A549 (cell line): ENCODE measurements at regions not wholly inside any gene's neighbourhood (a gene's known extent, or its start where the extent isn't known, plus 50 kb on each side); places are given as distances from the start of the nearest gene placed in this dataset.

Source experiments
- ATAC-seq, 2 experiments: fragments of 200-7000 bp in 1 of 2; fragments of >200 bp in 1 of 2; cut with Nextera tagmentation in 1 of 2; cut with Tn5 transposase in 1 of 2; 3 replicates each; pipeline versions ENCODE4 v1.8.0 to v1.9.1; 2018 to 2020; ENCODE audit warnings: mild to moderate bottlenecking in 1 of 2, moderate library complexity in 1 of 2
- CTCF ChIA-PET: fragments of 300-600 bp; sonication (Branson Sonifier 250); formaldehyde crosslinking; extraction: SDS; loops from one replicate; lab custom pipeline; 2021; ENCODE audit warnings: antibody characterized with exemption, inconsistent platforms; lab: Yijun Ruan, JAX
- POLR2A ChIA-PET: fragments of 350-600 bp; formaldehyde crosslinking; extraction: SDS; loops from one replicate; lab custom pipeline; 2021; ENCODE audit warnings: antibody characterized with exemption, inconsistent platforms; lab: Yijun Ruan, JAX
- DNase-seq, 2 experiments: peaks; one replicate each; pipeline versions ENCODE4 v3.0.0 to v3.0.0-alpha.2; 2011 to 2016; ENCODE audit warnings: low read depth in 1 of 2, low spot score in 1 of 2
- FAIRE-seq: peaks from 2 replicates; lab custom pipeline; 2011; peaks lifted over from hg19 to GRCh38; lab: Jason Lieb, UNC
- H3K27ac ChIP-seq, 2 experiments: fragments of >200 bp; sonication (Bioruptor Twin); formaldehyde crosslinking; 3 replicates each; pipeline ENCODE4 v1.5.1; 2016 to 2017
- H3K4me1 ChIP-seq: fragments of >200 bp; sonication (Bioruptor Twin); formaldehyde crosslinking; 3 replicates; pipeline ENCODE4 v1.6.1; 2016
- H3K4me2 ChIP-seq: fragments of >200 bp; sonication (Bioruptor Twin); formaldehyde crosslinking; 3 replicates; pipeline ENCODE4 v1.6.1; 2016
- H3K4me3 ChIP-seq: fragments of >200 bp; sonication (Bioruptor Twin); formaldehyde crosslinking; 3 replicates; pipeline ENCODE4 v1.5.1; 2016
- H3K9me3 ChIP-seq: fragments of >200 bp; sonication (Bioruptor Twin); formaldehyde crosslinking; 3 replicates; pipeline ENCODE4 v1.6.1; 2016
- CBX8 ChIP-seq: fragments of 200-600 bp; sonication (generic); IDR thresholded peaks from 2 replicates; pipeline ENCODE4 v1.6.1; 2016
- CEBPB ChIP-seq, 2 experiments: fragments of >200 bp in 1 of 2; sonication (Bioruptor Twin) in 1 of 2; formaldehyde crosslinking in 1 of 2; IDR thresholded peaks; 2 replicates each; pipeline ENCODE4 v1.6.1; 2012 to 2016
- CHD2 ChIP-seq: fragments of 150-350 bp; IDR thresholded peaks from 2 replicates; pipeline ENCODE4 v1.6.1; 2014; ENCODE audit warnings: low read length; ENCODE audit not compliant: partially characterized antibody
- EHF ChIP-seq: fragments of 250-450 bp; sonication (Bioruptor Pico); IDR thresholded peaks from 2 replicates; pipeline ENCODE4 v1.5.0; 2020; ENCODE audit warnings: mild to moderate bottlenecking
- EP300 ChIP-seq, 2 experiments: fragments of >200 bp; sonication (Bioruptor Twin); formaldehyde crosslinking; IDR thresholded peaks; 2 replicates in 1 of 2; 3 replicates in 1 of 2; pipeline ENCODE4 v1.6.1; 2016 to 2017
- FOSB ChIP-seq: fragments of 250-450 bp; sonication (Bioruptor Pico); IDR thresholded peaks from 2 replicates; pipeline ENCODE4 v1.5.0; 2020; ENCODE audit warnings: mild to moderate bottlenecking, moderate library complexity
- FOXS1 ChIP-seq: fragments of 250-450 bp; sonication (Bioruptor Pico); IDR thresholded peaks from 2 replicates; pipeline ENCODE4 v1.5.0; 2020; ENCODE audit warnings: mild to moderate bottlenecking, moderate library complexity
- GATA3 ChIP-seq: IDR thresholded peaks from 2 replicates; pipeline ENCODE4 v1.6.1; 2012; ENCODE audit warnings: borderline replicate concordance
- HEYL ChIP-seq: fragments of 250-450 bp; sonication (Bioruptor Pico); IDR thresholded peaks from 2 replicates; pipeline ENCODE4 v1.8.0; 2021; ENCODE audit warnings: mild to moderate bottlenecking, moderate library complexity
- HOXB5 ChIP-seq: fragments of 250-450 bp; sonication (Bioruptor Pico); IDR thresholded peaks from 2 replicates; pipeline ENCODE4 v1.5.0; 2020; ENCODE audit warnings: mild to moderate bottlenecking, moderate library complexity
- KDM1A ChIP-seq: fragments of 200-600 bp; sonication (generic); IDR thresholded peaks from 2 replicates; pipeline ENCODE4 v1.6.1; 2016; ENCODE audit warnings: low read depth, mild to moderate bottlenecking
- MAFK ChIP-seq: fragments of 450-650 bp; IDR thresholded peaks from 2 replicates; pipeline ENCODE4 v1.6.1; 2014; ENCODE audit not compliant: partially characterized antibody
- NFE2L2 ChIP-seq: fragments of 150-350 bp; conservative IDR thresholded peaks from 2 replicates; pipeline ENCODE4 v1.6.1; 2014; ENCODE audit warnings: low read length
- NR3C1 ChIP-seq: fragments of >200 bp; sonication (Bioruptor Twin); formaldehyde crosslinking; IDR thresholded peaks from 3 replicates; pipeline ENCODE4 v1.6.1; 2017
- POLR2A ChIP-seq: IDR thresholded peaks from 2 replicates; pipeline ENCODE4 v1.6.1; 2012; ENCODE audit warnings: mild to moderate bottlenecking, low read length
- RAD21 ChIP-seq, 2 experiments: fragments of >200 bp in 1 of 2; sonication (Bioruptor Twin) in 1 of 2; formaldehyde crosslinking in 1 of 2; IDR thresholded peaks in 1 of 2; conservative IDR thresholded peaks in 1 of 2; 2 replicates in 1 of 2; 3 replicates in 1 of 2; pipeline ENCODE4 v1.6.1; 2012 to 2018; ENCODE audit warnings: inconsistent platforms in 1 of 2
- RARB ChIP-seq: fragments of 250-450 bp; sonication (Bioruptor Pico); IDR thresholded peaks from 2 replicates; pipeline ENCODE4 v1.8.0; 2021; ENCODE audit warnings: mild to moderate bottlenecking, moderate library complexity
- RCOR1 ChIP-seq: fragments of 150-350 bp; IDR thresholded peaks from 2 replicates; pipeline ENCODE4 v1.6.1; 2014; ENCODE audit warnings: antibody characterized with exemption, low read length, low read depth
- SMC3 ChIP-seq: fragments of >200 bp; sonication (Bioruptor Twin); formaldehyde crosslinking; IDR thresholded peaks from 3 replicates; pipeline ENCODE4 v1.6.1; 2018; ENCODE audit warnings: inconsistent platforms
- SREBF2 ChIP-seq: fragments of 450-650 bp; IDR thresholded peaks from 2 replicates; pipeline ENCODE4 v1.6.1; 2014; ENCODE audit warnings: mild to moderate bottlenecking, moderate library complexity
- TFCP2L1 ChIP-seq: fragments of 250-450 bp; sonication (Bioruptor Pico); IDR thresholded peaks from 2 replicates; pipeline ENCODE4 v1.5.0; 2021; ENCODE audit warnings: mild to moderate bottlenecking
- TP53 ChIP-seq: fragments of 250-450 bp; sonication (Bioruptor Pico); IDR thresholded peaks from 2 replicates; pipeline ENCODE4 v1.5.0; 2021; ENCODE audit warnings: mild to moderate bottlenecking, moderate library complexity
- ZC3H11A ChIP-seq: fragments of 450-650 bp; IDR thresholded peaks from 2 replicates; pipeline ENCODE4 v1.6.1; 2014; ENCODE audit warnings: antibody characterized with exemption, mild to moderate bottlenecking
- ZFP36 ChIP-seq: fragments of 450-650 bp; IDR thresholded peaks from 2 replicates; pipeline ENCODE4 v1.6.1; 2014; ENCODE audit warnings: borderline replicate concordance; ENCODE audit not compliant: partially characterized antibody
- ZNF302 ChIP-seq: fragments of 250-450 bp; sonication (Bioruptor Pico); IDR thresholded peaks from 2 replicates; pipeline ENCODE4 v1.9.0; 2021; ENCODE audit warnings: inconsistent platforms, mild to moderate bottlenecking, moderate library complexity
- ZSCAN20 ChIP-seq: fragments of 250-450 bp; sonication (Bioruptor Pico); IDR thresholded peaks from 2 replicates; pipeline ENCODE4 v1.8.0; 2022; ENCODE audit warnings: mild to moderate bottlenecking, moderate library complexity
- WGBS: methylation state at CpG from one replicate; pipeline ENCODE4 v1.1.6; 2017; ENCODE audit errors: missing lambda C conversion rate; 5-methylcytosine and 5-hydroxymethylcytosine counted together
- TF ChIP-seq, protein P1 (sequence below): IDR thresholded peaks from 2 replicates; pipeline ENCODE4 v1.6.1; 2012
- TF ChIP-seq, protein P2 (sequence below): fragments of 250-450 bp; sonication (Bioruptor Pico); IDR thresholded peaks from 2 replicates; pipeline ENCODE4 v1.5.0; 2020; ENCODE audit warnings: low read depth, mild to moderate bottlenecking, moderate library complexity
- TF ChIP-seq, protein P3 (sequence below): IDR thresholded peaks from 2 replicates; pipeline ENCODE4 v1.6.1; 2012
- TF ChIP-seq, protein P4 (sequence below): IDR thresholded peaks from 2 replicates; pipeline ENCODE4 v1.6.1; 2012; ENCODE audit warnings: low read depth, borderline replicate concordance

DNA sequence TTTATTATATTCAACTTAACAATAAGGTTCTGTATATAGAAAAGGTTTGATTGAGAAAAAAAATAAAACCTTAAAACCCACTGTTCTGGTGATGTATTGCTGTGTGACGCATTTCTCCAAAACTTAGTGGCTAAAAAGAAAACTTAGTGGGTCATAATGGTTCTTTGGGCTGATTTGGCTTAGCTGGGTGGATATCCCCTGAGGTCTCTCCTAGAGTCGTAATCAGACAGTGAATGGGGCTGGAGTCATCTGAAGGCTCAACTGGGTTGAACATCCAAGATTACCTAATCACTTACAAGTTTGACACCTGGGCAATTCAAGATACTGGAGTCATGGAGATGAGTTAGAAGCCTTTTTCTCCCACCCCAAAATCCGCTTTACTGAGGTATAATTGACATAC, 111.6 kb upstream of the TBL1XR1 start:
- Histone ChIP-seq H3K9me3 (no peaks in the 10 kb centered on the region), H3K4me1 (peaks cover 5% of the 10 kb centered on the region; the same call in 1 of the 3 replicates), H3K4me2 (no peak overlapping the region), H3K4me3 (no peak overlapping the region), H3K27ac (no peak overlapping the region)
- CTCF ChIA-PET, result no interaction called here
- TF ChIP-seq, protein P1, sequence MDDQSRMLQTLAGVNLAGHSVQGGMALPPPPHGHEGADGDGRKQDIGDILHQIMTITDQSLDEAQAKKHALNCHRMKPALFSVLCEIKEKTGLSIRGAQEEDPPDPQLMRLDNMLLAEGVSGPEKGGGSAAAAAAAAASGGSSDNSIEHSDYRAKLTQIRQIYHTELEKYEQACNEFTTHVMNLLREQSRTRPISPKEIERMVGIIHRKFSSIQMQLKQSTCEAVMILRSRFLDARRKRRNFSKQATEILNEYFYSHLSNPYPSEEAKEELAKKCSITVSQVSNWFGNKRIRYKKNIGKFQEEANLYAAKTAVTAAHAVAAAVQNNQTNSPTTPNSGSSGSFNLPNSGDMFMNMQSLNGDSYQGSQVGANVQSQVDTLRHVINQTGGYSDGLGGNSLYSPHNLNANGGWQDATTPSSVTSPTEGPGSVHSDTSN, result no peak
- no peak for TF ChIP-seq CEBPB (IDR thresholded peaks at IDR 0.05)
- TF ChIP-seq ZNF302, result no peak
- TF ChIP-seq ZSCAN20, result no peak
- TF ChIP-seq, protein P2, sequence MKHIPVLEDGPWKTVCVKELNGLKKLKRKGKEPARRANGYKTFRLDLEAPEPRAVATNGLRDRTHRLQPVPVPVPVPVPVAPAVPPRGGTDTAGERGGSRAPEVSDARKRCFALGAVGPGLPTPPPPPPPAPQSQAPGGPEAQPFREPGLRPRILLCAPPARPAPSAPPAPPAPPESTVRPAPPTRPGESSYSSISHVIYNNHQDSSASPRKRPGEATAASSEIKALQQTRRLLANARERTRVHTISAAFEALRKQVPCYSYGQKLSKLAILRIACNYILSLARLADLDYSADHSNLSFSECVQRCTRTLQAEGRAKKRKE (CRISPR knock-in tag), result no peak
- no peak for TF ChIP-seq HEYL (CRISPR knock-in tag)
- no peak for TF ChIP-seq CBX8
- no peak for TF ChIP-seq EP300 (IDR thresholded peaks at IDR 0.05)
- no peak for TF ChIP-seq POLR2A
- TF ChIP-seq HOXB5 (CRISPR knock-in tag), result no peak
- no peak for TF ChIP-seq RAD21 (conservative IDR thresholded peaks at IDR 0.05 in 1 of 2, IDR thresholded peaks at IDR 0.05 in 1 of 2)
- TF ChIP-seq TP53 (CRISPR knock-in tag), result no peak
- no peak for TF ChIP-seq ZC3H11A
- TF ChIP-seq EHF (CRISPR knock-in tag), result no peak
- TF ChIP-seq FOSB (CRISPR knock-in tag), result no peak
- TF ChIP-seq KDM1A, result no peak
- TF ChIP-seq NFE2L2, result no peak
- TF ChIP-seq MAFK, result no peak
- WGBS, result 59% methylated on average over 3 of the region's 3 CpGs
- ATAC-seq, result no peak
- no peak for DNase-seq
- FAIRE-seq, result no peak
- POLR2A ChIA-PET, result no interaction called here

DNA sequence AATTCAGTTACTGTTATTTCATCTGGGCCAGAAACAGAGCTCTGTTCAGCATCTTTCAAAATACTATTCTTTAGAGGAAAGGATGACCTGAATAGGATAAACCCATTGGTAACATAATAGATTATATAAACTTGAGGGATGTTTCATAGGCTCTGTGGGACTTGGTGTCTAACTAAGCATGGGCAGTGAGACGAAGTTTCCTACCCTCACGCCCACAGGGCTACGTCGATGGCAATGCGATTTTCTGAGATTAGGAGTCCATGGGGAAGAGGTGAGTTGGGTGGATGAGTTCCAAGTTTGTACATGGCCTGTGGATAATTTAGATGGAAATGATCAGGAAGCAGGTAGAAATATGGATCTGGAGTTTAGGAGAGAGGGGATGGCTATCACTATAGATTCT, 115.2 kb upstream of the TBL1XR1 start:
- no peaks in the 10 kb centered on the region for H3K4me1 ChIP-seq
- no peak overlapping the region for H3K4me3 ChIP-seq
- TF ChIP-seq EP300 (IDR thresholded peaks at IDR 0.05) (no peak), HOXB5 (CRISPR knock-in tag) (no peak), KDM1A (no peak), RCOR1 (no peak), FOXS1 (CRISPR knock-in tag) (no peak), SREBF2 (no peak), CHD2 (no peak), RARB (no peak), NR3C1 (no peak), NFE2L2 (no peak)
- TF ChIP-seq, protein P3, sequence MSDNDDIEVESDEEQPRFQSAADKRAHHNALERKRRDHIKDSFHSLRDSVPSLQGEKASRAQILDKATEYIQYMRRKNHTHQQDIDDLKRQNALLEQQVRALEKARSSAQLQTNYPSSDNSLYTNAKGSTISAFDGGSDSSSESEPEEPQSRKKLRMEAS, result no peak
- TF ChIP-seq, protein P4, sequence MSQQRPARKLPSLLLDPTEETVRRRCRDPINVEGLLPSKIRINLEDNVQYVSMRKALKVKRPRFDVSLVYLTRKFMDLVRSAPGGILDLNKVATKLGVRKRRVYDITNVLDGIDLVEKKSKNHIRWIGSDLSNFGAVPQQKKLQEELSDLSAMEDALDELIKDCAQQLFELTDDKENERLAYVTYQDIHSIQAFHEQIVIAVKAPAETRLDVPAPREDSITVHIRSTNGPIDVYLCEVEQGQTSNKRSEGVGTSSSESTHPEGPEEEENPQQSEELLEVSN, result no peak
- no peaks in the 10 kb centered on the region for H3K9me3 ChIP-seq
- H3K27ac ChIP-seq, result no peak overlapping the region
- no peak overlapping the region for H3K4me2 ChIP-seq
- ATAC-seq (no peak), FAIRE-seq (no peak), DNase-seq (no peak)
- ChIA-PET POLR2A (no interaction called here), CTCF (no interaction called here)
- 96% methylated on average over 5 of the region's 5 CpGs for WGBS

DNA sequence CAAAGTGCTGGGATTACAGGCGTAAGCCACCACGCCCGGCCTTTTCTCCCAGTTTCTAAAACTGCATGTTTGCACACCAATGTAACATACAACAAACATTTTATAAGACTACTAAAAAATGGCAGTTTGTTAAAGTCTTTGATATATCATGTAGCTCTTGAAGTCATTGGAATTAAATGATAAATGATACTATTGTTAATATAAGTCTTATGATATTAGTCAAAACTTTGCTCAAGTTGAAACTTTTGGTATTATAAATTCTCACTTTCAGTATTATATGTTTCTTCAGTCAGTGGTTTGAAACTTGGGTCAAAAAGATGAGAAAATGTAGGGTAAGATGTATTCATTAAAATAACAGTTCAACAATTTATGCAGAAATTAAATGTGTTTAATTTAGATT, 117.6 kb upstream of the TBL1XR1 start:
- Histone ChIP-seq H3K9me3 (no peaks in the 10 kb centered on the region), H3K27ac (no peak overlapping the region), H3K4me2 (no peak overlapping the region), H3K4me1 (no peaks in the 10 kb centered on the region), H3K4me3 (no peak overlapping the region)
- whole genome bisulfite sequencing, result 97% methylated on average over 3 of the region's 3 CpGs
- ATAC-seq, result no peak
- TF ChIP-seq CHD2 (no peak), GATA3 (no peak), NR3C1 (no peak), ZC3H11A (no peak), FOXS1 (CRISPR knock-in tag) (no peak), TFCP2L1 (CRISPR knock-in tag) (no peak), ZFP36 (no peak), SMC3 (no peak), CBX8 (no peak)
- FAIRE-seq, result no peak
- no peak for DNase-seq
- POLR2A ChIA-PET, result no interaction called here
- CTCF ChIA-PET, result no interaction called here
